G401 (cell line): ENCODE measurements at regions not wholly inside any gene's neighbourhood (a gene's known extent, or its start where the extent isn't known, plus 50 kb on each side); places are given as distances from the start of the nearest gene placed in this dataset.

Experiments used
- DNase-seq: peaks from one replicate; pipeline ENCODE4 v3.0.0-alpha.2; 2015; ENCODE audit warnings: low spot score
- in situ Hi-C: cut with HindIII; loops from 2 replicates; pipeline ENCODE4 v1.10.0; 2016; ENCODE audit warnings: low sequenced_read_pairs, mixed read lengths

DNA sequence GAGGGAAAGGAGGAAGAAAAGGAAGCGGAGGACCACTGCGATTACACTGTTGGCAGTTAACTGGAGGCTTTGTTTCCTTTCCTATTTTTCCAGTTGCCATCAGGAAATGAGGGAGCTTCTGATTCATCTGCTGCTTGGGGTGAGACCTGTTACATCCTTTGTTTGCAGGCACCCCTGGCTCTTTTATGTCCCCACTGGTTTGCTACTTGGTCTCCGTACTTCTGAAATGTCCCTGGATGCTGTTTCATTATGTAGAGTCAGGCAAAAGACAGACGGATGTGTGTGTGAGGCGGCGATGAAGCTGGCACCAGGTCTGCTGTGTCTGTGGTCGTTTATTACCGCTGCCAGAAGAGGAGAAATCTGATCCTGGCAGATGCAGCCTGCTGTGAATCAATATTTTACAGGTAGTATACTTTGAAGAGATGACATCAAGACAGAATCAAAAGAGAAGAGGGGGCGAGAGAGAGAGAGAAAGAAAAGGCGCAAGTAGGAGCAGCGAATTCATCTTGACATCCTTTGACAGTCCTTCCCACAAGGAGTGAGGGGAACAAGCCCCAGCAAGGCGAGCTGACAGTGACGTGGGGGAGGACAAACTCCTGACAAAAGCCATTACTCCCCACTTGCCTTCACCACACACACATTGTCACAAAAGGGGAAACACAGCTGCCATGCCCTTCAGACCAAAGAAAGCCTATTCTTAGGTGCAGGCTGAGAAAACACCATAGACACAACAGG, 145.9 kb upstream of the FBXL4 start:
- in situ Hi-C loops: no loop called here
- no peak for DNase-seq

DNA sequence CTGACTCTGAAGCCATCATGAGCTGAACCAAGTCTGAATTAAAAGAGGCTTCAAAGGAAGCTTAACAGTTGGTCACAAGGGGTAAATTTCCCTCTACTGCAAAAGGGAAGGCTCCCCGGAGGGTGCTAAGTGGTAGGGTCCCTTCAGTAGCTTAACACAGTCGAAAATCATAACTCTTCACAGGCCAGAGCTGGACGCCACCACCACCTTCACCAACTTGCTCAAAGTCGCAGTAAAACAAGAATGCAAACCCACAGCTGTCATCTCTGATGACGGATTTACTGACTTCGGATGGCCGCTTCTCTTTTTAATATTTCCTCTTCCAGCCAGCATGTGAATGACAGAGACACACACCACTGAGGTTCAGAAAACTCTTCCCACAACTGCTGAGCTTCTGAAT, 144.7 kb upstream of the FBXL4 start:
- DNase-seq: no peak
- in situ Hi-C loops: no loop called here

DNA sequence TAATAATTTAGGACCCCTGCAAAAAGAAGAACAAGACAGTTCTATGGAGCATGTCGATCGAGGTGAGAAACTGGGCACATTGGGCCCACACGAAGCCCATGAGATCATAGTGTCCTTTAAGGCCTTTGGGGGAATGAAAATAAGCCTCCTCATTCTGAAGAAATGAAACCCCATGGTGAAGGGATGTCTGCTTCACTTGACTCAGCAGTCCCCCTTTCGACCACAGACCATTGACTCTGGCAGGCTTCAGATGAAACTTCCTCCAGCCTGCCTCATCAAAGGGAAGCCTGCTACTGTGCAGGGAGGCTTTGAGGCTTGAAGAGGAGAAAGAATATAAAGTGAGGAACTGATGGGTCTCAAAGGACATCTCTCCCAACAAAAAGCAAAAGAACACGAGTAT, 144.2 kb upstream of the FBXL4 start:
- no peak for DNase-seq
- in situ Hi-C loops: no loop called here

DNA sequence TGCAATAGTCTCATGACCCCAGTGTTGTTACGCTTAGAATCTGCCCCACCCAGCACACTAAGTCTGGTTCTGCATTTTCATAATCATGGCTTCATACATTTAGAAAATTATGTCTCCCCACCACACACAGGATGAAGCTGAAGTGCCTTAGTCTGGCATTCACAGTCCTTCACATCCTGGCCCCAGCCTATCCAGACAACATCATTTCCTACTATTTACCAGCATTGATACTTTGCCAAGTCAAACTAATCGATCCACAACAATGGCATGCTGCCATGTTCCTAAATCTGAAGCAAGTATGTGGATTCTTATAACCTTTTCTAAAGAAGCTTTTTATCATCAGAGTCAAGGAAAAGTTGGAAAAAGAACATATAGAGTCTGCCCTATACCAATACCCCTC, 132.4 kb upstream of the FBXL4 start:
- in situ Hi-C loops: no loop called here
- DNase-seq: no peak

DNA sequence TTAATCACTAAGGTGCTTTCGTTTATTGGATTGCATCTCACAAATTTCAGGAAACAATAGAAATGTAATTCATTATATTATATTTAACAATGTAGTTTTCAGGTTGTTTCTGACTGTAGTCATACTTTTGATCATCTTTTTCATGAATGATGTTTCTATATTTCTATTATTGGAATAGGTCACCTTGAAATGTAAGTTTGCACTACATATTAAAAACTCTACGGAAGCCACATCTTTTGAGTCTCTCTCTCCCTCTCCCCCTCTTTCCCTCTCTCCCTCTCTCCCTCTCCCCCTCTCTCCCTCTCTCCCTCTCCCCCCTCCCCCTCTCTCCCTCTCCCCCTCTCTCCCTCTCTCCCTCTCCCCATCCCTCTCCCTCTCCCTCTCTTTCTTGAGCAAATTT, 131.3 kb upstream of the FBXL4 start:
- in situ Hi-C loops: no loop called here
- no peak for DNase-seq

DNA sequence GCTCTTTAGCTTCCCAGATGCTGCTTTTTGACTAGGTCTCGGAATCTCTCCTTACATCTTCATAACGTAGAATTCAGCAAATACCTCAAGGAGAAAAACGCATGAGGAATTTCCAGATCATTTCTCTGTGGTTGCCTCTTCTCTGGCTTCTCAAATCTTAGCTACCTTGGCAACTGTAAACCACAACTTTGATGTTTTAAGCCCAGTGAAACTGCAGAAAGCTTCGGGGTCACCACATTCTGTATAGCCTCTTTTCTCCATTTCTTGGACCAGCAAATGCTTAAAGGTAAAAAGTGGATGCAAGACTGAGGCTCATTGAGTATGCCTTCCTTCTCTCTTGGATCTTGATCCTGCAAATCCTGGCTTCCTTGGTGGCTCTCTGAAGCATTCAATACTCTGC, 125.5 kb upstream of the FBXL4 start:
- no peak for DNase-seq
- in situ Hi-C loops: no loop called here

DNA sequence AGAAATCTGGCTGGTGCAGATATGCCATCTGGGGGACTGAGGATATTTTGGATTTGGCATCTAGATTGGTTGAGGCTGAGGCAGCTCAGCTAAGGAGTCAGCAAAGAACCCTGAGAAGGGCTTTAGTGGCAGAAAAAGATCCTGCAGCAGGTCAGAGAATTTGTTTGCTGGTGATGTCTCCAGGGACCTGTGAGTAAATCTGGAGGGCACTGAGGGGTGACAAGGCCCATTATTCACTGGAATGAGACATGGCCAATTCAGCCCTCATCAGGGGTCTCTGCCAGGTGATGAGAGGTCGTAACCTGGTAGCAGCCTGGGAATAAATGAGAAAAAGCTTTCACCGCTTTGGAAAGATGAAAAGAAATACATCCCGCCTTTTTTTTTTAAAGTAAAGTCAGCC, 118.3 kb upstream of the FBXL4 start:
- in situ Hi-C loops: no loop called here
- DNase-seq: no peak

DNA sequence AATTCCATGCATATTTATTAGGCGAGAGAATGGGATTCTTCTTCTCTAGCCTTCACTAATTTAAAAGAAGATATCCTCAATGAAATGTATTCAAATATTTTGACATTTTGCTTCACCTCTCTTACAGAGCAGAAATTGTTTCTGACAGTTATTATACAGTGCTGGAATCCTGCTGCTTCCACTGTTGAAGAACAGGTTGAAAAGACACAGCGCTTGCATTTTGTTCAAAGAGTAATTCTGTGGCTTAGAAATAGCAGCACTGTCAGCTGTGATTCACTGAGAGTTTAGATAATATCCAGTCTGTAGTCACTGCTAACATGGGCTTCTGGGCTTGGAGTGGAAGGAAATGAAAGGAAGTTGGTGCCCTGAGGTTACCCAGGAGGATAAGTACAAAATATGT, 117.1 kb upstream of the FBXL4 start:
- in situ Hi-C loops: no loop called here

DNA sequence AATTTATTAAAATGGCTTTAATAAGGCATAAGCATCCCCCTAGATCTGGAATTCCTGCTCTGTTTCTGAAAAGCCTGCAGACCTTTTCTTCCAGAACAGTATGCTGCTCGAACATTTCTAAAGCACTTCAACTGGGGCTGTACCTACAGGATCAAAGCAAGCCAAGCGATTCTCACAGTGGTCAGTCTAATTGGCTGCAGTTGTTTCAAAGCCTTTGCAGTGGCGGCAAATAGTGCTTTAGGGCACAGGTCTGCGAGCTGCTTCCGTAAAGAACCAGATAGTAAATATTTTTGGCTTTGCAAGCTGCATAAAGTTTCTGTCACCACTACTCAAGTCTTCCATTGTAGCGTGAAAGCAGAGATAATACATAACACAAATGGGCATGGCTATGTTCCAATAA, 88.9 kb upstream of the FBXL4 start:
- DNase-seq: no peak
- in situ Hi-C loops: no loop called here

More for the DNA sequence above, 117.1 kb upstream of the FBXL4 start:
- no peak for DNase-seq

DNA sequence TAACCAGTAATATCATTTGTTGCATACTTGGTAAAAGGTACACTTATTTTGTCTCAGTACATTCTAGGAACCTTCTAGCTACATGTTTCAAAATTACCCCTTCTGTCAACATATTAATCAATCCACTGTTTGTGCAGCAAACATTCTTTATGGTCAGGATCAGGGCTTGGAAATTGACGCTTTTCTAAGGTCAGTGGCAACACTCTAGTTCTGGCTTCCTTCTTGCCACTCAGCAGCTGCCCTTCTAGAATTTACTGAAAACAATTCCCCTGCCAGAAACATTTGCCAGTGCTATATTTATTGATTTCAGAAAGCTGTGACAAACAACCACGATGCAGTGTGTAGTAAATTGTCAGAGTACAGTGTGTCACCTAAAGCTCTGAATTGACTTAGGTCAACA, 84.7 kb upstream of the FBXL4 start:
- in situ Hi-C loops: no loop called here
- no peak for DNase-seq

DNA sequence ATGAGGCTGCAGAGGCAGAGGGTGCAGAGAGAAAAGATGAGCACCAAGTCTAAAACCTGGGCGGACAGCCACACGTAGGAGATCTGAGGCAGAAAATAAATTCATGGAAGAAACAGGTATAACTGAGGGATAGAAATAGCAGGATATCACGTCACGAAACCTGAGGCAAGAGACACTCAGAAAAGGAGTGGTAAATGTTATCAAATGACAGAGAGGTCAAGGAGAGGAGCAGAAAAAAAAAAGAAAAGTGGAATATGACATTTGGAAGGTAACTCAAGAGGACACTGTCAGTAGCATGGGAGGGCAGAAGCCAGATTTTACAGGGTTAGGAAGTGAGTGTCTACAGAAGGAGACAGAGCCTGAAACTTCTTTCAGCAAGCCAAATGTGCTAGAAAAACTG, 84.2 kb upstream of the FBXL4 start:
- in situ Hi-C loops: no loop called here
- no peak for DNase-seq

DNA sequence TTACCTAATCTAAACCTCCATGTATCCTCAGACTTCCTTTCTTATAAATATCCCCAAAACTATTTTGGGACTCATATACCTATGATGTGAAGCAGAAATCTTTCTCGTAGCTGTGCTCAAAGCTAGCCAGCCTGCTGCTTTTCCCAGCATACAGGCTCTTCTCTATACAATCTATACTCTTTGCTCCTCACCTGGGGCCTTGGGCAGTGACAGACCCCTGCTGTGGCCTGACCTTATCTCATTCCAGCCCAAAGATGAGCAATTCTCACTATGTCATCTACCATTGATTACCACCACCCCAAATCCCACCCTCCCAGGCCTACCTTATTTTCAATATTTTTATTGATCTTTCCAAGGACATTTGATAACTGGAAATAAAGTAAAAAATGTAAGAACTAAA, 83.2 kb upstream of the FBXL4 start:
- in situ Hi-C loops: no loop called here
- no peak for DNase-seq

DNA sequence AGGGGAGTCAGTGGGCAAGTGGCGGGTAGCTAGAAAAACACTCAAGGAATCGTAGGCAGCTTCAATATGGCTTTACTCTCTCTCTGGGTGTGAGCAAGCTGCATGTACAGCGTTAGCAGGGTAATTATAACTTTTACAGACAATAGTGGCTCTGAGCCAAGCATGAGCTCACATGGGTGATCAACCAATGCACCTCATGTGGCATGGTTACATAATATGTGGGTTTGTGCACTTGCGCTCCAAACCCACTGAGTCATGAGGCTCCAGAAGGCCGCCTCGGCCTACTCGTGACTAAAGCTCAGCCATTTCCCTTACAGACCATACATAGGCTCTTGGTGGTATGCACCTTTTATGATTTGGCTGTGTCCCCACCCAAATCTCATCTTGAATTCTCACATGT, 78.4 kb upstream of the FBXL4 start:
- DNase-seq: no peak
- in situ Hi-C loops: no loop called here

DNA sequence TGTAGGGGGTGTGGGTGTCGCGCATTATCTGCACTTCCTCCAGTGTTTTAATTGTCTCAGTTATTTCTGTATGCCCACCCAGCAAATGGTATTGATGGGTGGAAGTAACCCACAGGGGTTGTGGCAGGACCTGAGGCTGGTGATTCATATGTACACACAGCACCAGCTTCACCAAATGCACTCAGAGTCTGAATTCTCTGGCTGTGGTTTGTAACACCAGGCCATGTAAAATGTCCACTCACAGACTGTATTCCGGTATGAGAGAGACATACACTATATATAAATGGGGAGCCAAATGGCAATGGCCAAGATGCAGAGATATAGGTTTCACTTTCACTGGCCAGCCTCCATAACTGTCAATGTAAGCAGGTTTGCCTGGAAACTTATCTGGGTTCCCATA, 76.3 kb upstream of the FBXL4 start:
- in situ Hi-C loops: no loop called here
- no peak for DNase-seq

DNA sequence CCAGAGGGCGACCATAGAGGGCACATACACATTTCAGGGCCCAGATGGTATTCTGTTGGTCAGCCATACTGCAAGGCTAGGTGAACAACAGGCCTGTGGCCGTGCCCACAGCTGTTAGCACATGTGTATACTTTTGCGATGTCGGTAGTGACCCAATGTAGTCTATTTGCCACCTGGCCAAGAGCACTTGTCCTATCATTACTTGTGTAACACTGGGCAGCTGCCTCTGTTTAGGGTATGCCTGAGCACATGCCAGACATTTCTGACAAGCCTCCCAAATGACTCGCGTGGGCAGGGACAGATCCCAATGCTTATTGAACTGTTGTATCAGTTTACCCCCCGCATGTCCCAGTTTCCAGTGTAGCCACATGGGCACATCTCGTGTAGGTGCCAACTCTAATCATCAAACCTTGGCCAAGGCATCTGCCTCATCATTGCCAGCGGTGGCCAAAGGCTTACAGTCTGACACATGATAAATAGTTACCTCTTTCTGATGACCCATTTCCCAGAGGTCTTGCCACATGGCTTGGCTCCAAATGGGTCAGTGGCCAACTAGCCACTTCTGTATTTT, 74.4 kb upstream of the FBXL4 start:
- DNase-seq: no peak
- in situ Hi-C loops: no loop called here

DNA sequence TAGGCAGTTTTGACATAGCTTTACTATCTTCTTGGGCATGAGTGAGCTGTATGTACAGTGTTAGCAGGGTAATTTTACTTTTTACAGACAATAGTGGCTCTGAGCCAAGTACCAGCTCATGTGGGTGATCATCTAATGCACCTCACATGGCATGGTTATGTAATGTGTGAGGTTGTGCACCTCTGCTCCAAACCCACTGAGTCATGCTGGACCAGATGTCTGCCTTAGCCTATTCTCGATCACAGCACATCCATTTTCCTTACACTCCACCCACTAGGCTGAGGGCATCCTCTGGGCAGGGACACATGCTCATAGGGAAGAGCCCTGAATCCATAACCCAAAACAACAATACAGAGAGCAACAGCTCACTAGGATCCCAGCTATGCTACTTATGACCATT, 71.6 kb upstream of the FBXL4 start:
- DNase-seq: no peak
- in situ Hi-C loops: no loop called here

DNA sequence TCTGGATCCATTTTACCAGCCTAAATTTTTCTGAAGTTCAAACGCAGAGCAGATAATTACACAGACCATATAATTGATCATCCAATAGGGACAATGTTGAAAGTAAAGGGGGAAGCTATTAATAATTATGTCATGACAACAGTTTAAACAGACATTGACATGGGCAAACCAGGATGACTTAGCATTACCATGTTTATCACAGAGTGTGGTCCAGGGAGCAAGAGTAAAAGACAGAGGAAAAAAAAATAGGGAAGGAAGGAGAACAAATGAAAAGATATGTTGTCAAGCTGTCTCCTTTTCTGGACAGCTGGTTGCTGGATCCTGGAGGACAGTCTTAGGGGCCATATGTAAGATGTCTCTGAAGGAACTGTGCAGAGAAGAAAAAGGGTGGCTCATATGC, 69.4 kb upstream of the FBXL4 start:
- DNase-seq: no peak
- in situ Hi-C loops: no loop called here

DNA sequence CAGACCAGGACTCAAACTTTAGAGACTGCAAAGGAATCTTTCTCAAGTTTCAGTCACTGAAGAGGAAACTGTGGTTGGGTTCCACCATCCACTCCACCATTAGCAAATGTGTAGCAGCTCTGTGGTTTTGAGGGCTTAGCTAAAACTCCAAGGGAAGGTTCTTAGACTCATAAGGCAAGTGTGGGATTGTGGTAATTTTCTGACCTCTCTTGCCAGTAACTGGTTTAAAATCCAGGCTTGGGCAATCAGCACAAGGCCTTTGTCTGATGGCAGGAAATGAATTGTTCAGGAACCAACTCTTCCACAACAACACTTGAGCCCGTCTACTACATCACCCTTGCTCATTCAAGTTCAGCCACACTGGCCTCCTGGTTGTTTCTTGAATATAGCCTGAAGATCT, 68.6 kb upstream of the FBXL4 start:
- no peak for DNase-seq
- in situ Hi-C loops: no loop called here

DNA sequence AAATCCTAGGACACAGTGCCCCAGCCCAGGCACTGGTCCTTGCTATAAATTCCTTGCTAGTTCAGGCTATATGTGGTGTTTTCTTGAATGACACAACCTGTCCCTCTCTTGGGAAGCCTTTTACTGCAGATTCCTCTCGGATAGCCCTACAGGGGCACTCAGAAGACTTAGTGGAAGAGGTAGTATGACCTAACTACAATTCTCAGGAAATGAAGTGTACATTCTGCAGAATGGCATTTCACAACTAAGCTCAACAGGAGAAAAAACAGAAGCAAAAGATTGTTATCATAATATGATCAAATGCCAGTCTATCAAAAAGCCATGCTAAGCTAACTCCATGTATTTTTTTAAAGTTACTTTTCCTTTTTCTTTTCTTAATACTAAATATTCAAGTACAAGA, 66.3 kb upstream of the FBXL4 start:
- in situ Hi-C loops: no loop called here

DNA sequence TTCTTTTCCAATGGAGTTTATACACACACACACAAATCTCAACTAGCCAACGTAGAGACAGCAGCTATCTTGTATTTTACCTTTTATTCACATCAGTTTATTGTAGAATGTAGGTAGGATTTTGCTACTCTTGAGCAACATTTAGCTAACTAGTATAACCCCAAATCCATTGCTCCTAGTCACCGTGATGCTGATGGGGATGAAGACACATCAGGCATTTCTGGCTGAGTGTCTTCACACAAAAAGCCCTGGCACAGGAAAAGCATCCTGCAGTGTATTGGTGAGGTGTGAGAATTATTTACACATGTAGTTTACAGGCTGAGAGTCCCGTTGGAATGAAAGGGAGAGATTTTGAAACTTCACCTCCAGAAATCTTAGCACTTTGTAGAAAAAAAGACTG, 65.9 kb upstream of the FBXL4 start:
- in situ Hi-C loops: no loop called here
- no peak for DNase-seq

More for the DNA sequence above, 66.3 kb upstream of the FBXL4 start:
- DNase-seq: no peak

DNA sequence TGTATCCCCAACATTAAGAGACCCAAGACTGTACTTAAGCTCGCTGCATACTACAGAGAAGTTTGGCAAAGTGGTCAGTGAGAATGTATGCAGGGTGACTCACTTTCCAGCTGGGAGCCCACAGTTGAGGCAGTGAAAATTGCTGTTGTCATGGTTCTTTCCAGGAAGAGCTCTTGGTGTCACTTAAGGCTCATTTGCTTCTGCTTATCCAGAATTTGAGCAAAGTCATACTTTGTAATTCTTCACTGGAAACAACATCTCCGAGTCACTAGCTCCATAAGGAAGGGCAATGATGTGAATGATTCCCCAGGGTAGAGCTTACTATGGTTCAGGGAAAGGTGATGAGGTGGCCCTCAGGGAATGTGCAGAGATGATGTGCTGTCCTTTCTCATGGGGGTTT, 65.4 kb upstream of the FBXL4 start:
- in situ Hi-C loops: no loop called here

More for the DNA sequence above, 65.4 kb upstream of the FBXL4 start:
- DNase-seq: no peak
